ENCODE measurements at regions not wholly inside any gene's neighbourhood (a gene's known extent, or its start where the extent isn't known, plus 50 kb on each side); places are given as distances from the start of the nearest gene placed in this dataset.

- TF ChIP-seq CTCF (conservative IDR thresholded peaks at IDR 0.05 in 1 of 2, IDR thresholded peaks at IDR 0.05 in 1 of 2; ENCODE audit: low read depth in 1 of 2, low read length in 2 of 2) = no peak
- TF ChIP-seq EZH2 (IDR thresholded peaks at IDR 0.05; ENCODE audit: low read length, missing control alignments) = no peak
Observed at GRCh38 chr17:13154930-13155329, 137.1 kb upstream of the ELAC2 start.

Data from fibroblast of lung (primary cell).